SK-N-SH (cell line): ENCODE measurements at regions not wholly inside any gene's neighbourhood (a gene's known extent, or its start where the extent isn't known, plus 50 kb on each side); places are given as distances from the start of the nearest gene placed in this dataset.

Experiments used
- CTCF ChIP-seq: fragments of 200-600 bp; sonication (generic); IDR thresholded peaks from 2 replicates; pipeline ENCODE4 v1.6.1; 2017; ENCODE audit warnings: antibody characterized with exemption, mild to moderate bottlenecking, moderate library complexity
- FOXM1 ChIP-seq: IDR thresholded peaks from 2 replicates; pipeline ENCODE4 v1.4.0; 2012; ENCODE audit warnings: low read depth, mild to moderate bottlenecking
- JUND ChIP-seq: IDR thresholded peaks from 2 replicates; pipeline ENCODE4 v1.4.0; 2012
- YY1 ChIP-seq: IDR thresholded peaks from 2 replicates; pipeline ENCODE4 v1.4.0; 2012; ENCODE audit warnings: low read depth, mild to moderate bottlenecking

- no peak for TF ChIP-seq CTCF
- TF ChIP-seq YY1, result no peak
- TF ChIP-seq FOXM1, result no peak
- no peak for TF ChIP-seq JUND
Measured at GRCh38 chr4:174394915-174395314, 111.2 kb downstream of the CEP44 start.
